ENCODE measurements at regions not wholly inside any gene's neighbourhood (a gene's known extent, or its start where the extent isn't known, plus 50 kb on each side); places are given as distances from the start of the nearest gene placed in this dataset.

- Histone ChIP-seq H3F3A (ENCODE audit: control insufficient read depth, insufficient read depth) (no peaks in the 10 kb centered on the region), H3K4me1 (ENCODE audit: control insufficient read depth, low read length) (no peaks in the 10 kb centered on the region), H3K9me3 (ENCODE audit: control insufficient read depth, insufficient read depth, low read length) (no peaks in the 10 kb centered on the region), H3K27ac (ENCODE audit: low read depth, low read length) (no peak overlapping the region), H3K27me3 (ENCODE audit: control insufficient read depth, low read length) (no peaks in the 10 kb centered on the region; the same call in 1 of the 2 replicates), H3K9me2 (replicated peaks; ENCODE audit: control insufficient read depth, low read length) (no peaks in the 10 kb centered on the region), H3K36me3 (ENCODE audit: control insufficient read depth, low read length) (no peaks in the 10 kb centered on the region), H3K79me2 (ENCODE audit: control insufficient read depth, low read length) (no peaks in the 10 kb centered on the region), H3K4me2 (ENCODE audit: low read length) (no peak overlapping the region), H3K4me3 (ENCODE audit: low read length) (no peak overlapping the region), H4K20me1 (ENCODE audit: control insufficient read depth, insufficient read depth, low read depth, low read length) (no peaks in the 10 kb centered on the region)
- TF ChIP-seq CTCF (IDR thresholded peaks at IDR 0.05; ENCODE audit: low read depth, low read length, poor library complexity, severe bottlenecking) (no peak), EZH2phosphoT487 (IDR thresholded peaks at IDR 0.05; ENCODE audit: borderline replicate concordance, low read length) (no peak)
Measured at GRCh38 chr2:120428748-120429147, 82.8 kb downstream of the INHBB start.

GRCh38 chr2:120429586-120430500 lies 83.9 kb downstream of the INHBB start:
- Histone ChIP-seq H3K4me2 (ENCODE audit: low read length) (no peak overlapping the region), H3K9me2 (replicated peaks; ENCODE audit: control insufficient read depth, low read length) (no peaks in the 10 kb centered on the region), H3K36me3 (ENCODE audit: control insufficient read depth, low read length) (no peaks in the 10 kb centered on the region), H3K27ac (ENCODE audit: low read depth, low read length) (no peak overlapping the region), H3K9me3 (ENCODE audit: control insufficient read depth, insufficient read depth, low read length) (no peaks in the 10 kb centered on the region), H3K79me2 (ENCODE audit: control insufficient read depth, low read length) (no peaks in the 10 kb centered on the region), H4K20me1 (ENCODE audit: control insufficient read depth, insufficient read depth, low read depth, low read length) (no peaks in the 10 kb centered on the region), H3K27me3 (ENCODE audit: control insufficient read depth, low read length) (no peaks in the 10 kb centered on the region), H3F3A (ENCODE audit: control insufficient read depth, insufficient read depth) (no peaks in the 10 kb centered on the region), H3K4me1 (ENCODE audit: control insufficient read depth, low read length) (no peaks in the 10 kb centered on the region), H3K4me3 (ENCODE audit: low read length) (no peak overlapping the region)
- TF ChIP-seq EZH2phosphoT487 (IDR thresholded peaks at IDR 0.05; ENCODE audit: borderline replicate concordance, low read length) (no peak), CTCF (IDR thresholded peaks at IDR 0.05; ENCODE audit: low read depth, low read length, poor library complexity, severe bottlenecking) (no peak)

GRCh38 chr2:120430501-120430830 lies 84.5 kb downstream of the INHBB start:
- H3K9me3 ChIP-seq (ENCODE audit: control insufficient read depth, insufficient read depth, low read length): no peaks in the 10 kb centered on the region

More at GRCh38 chr2:120430501-120430830, 84.5 kb downstream of the INHBB start:
- Histone ChIP-seq H3K36me3 (ENCODE audit: control insufficient read depth, low read length) (no peaks in the 10 kb centered on the region), H3K79me2 (ENCODE audit: control insufficient read depth, low read length) (no peaks in the 10 kb centered on the region), H3K27ac (ENCODE audit: low read depth, low read length) (no peak overlapping the region), H3K9me2 (replicated peaks; ENCODE audit: control insufficient read depth, low read length) (no peaks in the 10 kb centered on the region), H3K27me3 (ENCODE audit: control insufficient read depth, low read length) (no peaks in the 10 kb centered on the region), H3K4me3 (ENCODE audit: low read length) (no peak overlapping the region), H4K20me1 (ENCODE audit: control insufficient read depth, insufficient read depth, low read depth, low read length) (no peaks in the 10 kb centered on the region), H3K4me1 (ENCODE audit: control insufficient read depth, low read length) (no peaks in the 10 kb centered on the region), H3K4me2 (ENCODE audit: low read length) (no peak overlapping the region), H3F3A (ENCODE audit: control insufficient read depth, insufficient read depth) (no peaks in the 10 kb centered on the region)
- no peak for TF ChIP-seq EZH2phosphoT487 (IDR thresholded peaks at IDR 0.05; ENCODE audit: borderline replicate concordance, low read length)
- TF ChIP-seq CTCF (IDR thresholded peaks at IDR 0.05; ENCODE audit: low read depth, low read length, poor library complexity, severe bottlenecking): no peak
